H1 (cell line): ENCODE measurements at regions not wholly inside any gene's neighbourhood (a gene's known extent, or its start where the extent isn't known, plus 50 kb on each side); places are given as distances from the start of the nearest gene placed in this dataset.

Source experiments
- CHD1 ChIP-seq: IDR thresholded peaks from 2 replicates; pipeline ENCODE4 v1.6.1; 2012; ENCODE audit warnings: low read depth, low read length, improper control_type of control experiment
- CREB1 ChIP-seq: IDR thresholded peaks from 2 replicates; pipeline ENCODE4 v1.6.1; 2012; ENCODE audit warnings: inconsistent platforms
- RXRA ChIP-seq: IDR thresholded peaks from 2 replicates; pipeline ENCODE4 v1.6.1; 2011; ENCODE audit warnings: low read depth, mild to moderate bottlenecking, low read length, moderate library complexity; ENCODE audit not compliant: insufficient read depth
- SRF ChIP-seq: IDR thresholded peaks from 2 replicates; pipeline ENCODE4 v1.6.1; 2011; ENCODE audit warnings: mild to moderate bottlenecking, low read depth, low read length, moderate library complexity
- TAF7 ChIP-seq: optimal IDR thresholded peaks from 2 replicates; pipeline ENCODE3; 2011; ENCODE audit warnings: low read depth, mild to moderate bottlenecking, inconsistent platforms, low read length, moderate library complexity, borderline replicate concordance
- YY1 ChIP-seq: IDR thresholded peaks from 2 replicates; pipeline ENCODE4 v1.6.1; 2011; ENCODE audit warnings: low read depth, mild to moderate bottlenecking, low read length
- TF ChIP-seq, protein P1 (sequence below): IDR thresholded peaks from 2 replicates; pipeline ENCODE4 v1.6.1; 2011; ENCODE audit warnings: low read depth, mild to moderate bottlenecking, low read length; ENCODE audit not compliant: insufficient read depth

DNA sequence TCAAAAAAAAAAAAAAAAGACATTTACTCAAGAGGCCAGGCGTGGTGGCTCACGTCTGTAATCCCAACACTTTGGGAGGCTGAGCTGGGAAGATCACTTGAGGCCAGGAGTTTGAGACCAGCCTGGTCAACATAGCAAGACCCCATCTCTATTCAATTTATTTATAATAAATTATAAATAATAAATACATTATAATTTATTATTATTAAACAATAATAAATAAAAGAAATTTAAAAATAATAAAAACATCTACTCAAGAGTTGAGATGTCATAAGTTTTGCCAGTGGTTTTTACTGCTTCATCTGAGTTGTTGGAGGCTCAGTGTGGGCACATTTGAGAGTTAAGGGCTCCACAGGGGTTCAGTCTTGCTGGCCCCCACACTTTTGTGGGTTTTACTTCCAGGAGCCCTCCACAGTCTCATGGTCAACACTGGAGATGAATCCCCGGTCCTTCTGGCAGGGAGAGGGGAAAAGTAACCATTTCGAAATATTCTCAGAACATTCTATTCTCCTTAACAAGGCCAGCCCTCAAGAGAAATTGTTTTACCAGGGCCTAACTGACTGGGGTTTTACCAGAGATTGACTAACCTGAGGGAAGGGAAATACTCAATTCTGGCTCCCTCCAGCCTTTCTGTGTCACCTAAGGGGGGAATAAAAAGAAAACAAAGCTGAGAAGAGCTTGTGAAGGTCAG, 51.6 kb upstream of the NCOA1 start (continued):
- TF ChIP-seq TAF7 (no peak), SRF (no peak), RXRA (no peak), YY1 (no peak), CHD1 (no peak), CREB1 (no peak)
- TF ChIP-seq, protein P1, sequence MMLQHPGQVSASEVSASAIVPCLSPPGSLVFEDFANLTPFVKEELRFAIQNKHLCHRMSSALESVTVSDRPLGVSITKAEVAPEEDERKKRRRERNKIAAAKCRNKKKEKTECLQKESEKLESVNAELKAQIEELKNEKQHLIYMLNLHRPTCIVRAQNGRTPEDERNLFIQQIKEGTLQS: no peak
